D721Med (cell line): ENCODE measurements at regions not wholly inside any gene's neighbourhood (a gene's known extent, or its start where the extent isn't known, plus 50 kb on each side); places are given as distances from the start of the nearest gene placed in this dataset.

ENCODE experiments used
- DNase-seq: peaks from one replicate; pipeline ENCODE4 v3.0.0; 2011; ENCODE audit warnings: low spot score; ENCODE audit not compliant: insufficient read length
- FAIRE-seq: peaks from 2 replicates; lab custom pipeline; 2011; peaks lifted over from hg19 to GRCh38; lab: Jason Lieb, UNC
- CTCF ChIP-seq: IDR thresholded peaks from 2 replicates; pipeline ENCODE4 v1.5.1; 2012; ENCODE audit warnings: mild to moderate bottlenecking, control low read depth; ENCODE audit not compliant: insufficient read depth; ENCODE audit errors: missing control alignments

DNA sequence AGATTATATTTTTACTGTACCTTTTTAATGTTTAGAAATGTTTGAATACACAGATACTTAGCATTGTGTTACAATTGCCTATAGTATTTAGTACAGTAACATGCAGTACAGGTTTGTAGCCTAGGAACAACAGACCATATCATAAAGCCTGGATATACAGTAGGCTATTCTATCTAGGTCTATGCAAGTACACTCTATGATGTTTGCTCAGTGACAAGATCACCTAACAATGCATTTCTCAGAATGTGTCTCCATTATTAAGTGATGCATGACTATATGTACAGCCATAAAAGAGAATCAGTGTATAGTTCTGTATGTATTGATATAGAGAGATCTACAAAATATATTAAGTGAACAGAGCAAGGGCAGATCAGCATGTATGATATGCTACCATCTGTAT, 616.4 kb downstream of the XIRP2 start:
- FAIRE-seq, result no peak

GRCh38 chr2:167504061-167504460, 615.8 kb downstream of the XIRP2 start:
- no peak for DNase-seq
- FAIRE-seq, result no peak
- TF ChIP-seq CTCF, result no peak

More for the DNA sequence above, 616.4 kb downstream of the XIRP2 start:
- TF ChIP-seq CTCF, result no peak
- DNase-seq, result no peak

DNA sequence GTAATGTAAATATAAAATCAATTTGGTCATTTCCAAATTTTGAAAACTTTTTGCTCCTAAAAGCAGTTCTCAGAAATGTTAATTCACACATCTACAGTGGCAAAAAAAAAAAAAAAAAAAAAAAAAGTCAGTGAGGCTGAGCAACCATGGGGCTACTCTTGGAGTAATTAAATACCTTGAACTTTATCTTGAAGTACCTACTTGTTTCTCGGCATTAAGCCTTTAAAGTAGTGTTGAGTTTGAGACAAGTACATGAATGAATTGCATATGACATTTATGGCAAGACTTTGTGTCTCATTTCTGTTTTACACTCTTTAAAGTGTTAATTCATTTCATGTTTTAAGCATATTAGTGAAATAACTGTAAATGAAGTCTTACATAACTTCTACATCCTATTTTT, 613.3 kb downstream of the XIRP2 start:
- no peak for DNase-seq
- no peak for TF ChIP-seq CTCF
- no peak for FAIRE-seq

GRCh38 chr2:167493862-167494261, 605.6 kb downstream of the XIRP2 start:
- FAIRE-seq, result no peak
- no peak for DNase-seq
- TF ChIP-seq CTCF, result no peak

DNA sequence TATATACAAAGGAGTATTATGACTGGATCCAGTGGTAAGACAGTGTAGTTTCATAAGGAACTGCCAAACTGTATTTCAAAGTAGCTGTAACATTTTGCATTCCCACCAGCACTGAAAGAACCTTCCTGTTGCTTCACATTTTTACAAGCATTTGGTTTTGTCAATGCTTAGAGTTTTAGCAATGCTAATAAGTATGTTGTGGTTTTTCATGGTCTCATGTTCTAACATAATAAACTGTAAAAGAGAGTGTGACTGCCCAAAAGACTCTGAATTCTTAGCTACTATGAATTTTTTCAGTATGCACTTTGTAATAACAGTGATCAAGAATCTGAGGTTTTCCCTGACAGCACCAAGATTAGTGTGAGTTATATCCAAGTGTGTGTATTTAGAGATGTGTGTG, 604.2 kb downstream of the XIRP2 start:
- FAIRE-seq (no peak), DNase-seq (no peak)
- no peak for TF ChIP-seq CTCF

- no peak for TF ChIP-seq CTCF
- DNase-seq (no peak), FAIRE-seq (no peak)
Measured at GRCh38 chr2:167491788-167492187, 603.5 kb downstream of the XIRP2 start.

- no peak for TF ChIP-seq CTCF
- DNase-seq (no peak), FAIRE-seq (no peak)
Measured at GRCh38 chr2:167490455-167490854, 602.2 kb downstream of the XIRP2 start.
